ENCODE measurements at regions not wholly inside any gene's neighbourhood (a gene's known extent, or its start where the extent isn't known, plus 50 kb on each side); places are given as distances from the start of the nearest gene placed in this dataset.

GRCh38 chr13:75219479-75220237, 262.3 kb downstream of the TBC1D4 start (continued):
- no peak for TF ChIP-seq RNF219 (CRISPR knock-in tag; IDR thresholded peaks at IDR 0.05)
- TF ChIP-seq ZZZ3 (CRISPR knock-in tag; IDR thresholded peaks at IDR 0.05; ENCODE audit: borderline replicate concordance) = no peak
- TF ChIP-seq ZNF263 (CRISPR knock-in tag; IDR thresholded peaks at IDR 0.05) = no peak
- no peak for TF ChIP-seq NFE2L2 (IDR thresholded peaks at IDR 0.05; ENCODE audit: low read length)
- peak; percentile 48; the same call in 1 of the 2 replicates for TF ChIP-seq HNF1B (CRISPR knock-in tag; IDR thresholded peaks at IDR 0.05)
- no peak for TF ChIP-seq TP53 (CRISPR knock-in tag; conservative IDR thresholded peaks at IDR 0.05)
- TF ChIP-seq HNRNPK (IDR thresholded peaks at IDR 0.05; ENCODE audit: low read depth, low read length, poor library complexity, severe bottlenecking) = no peak
- TF ChIP-seq RFXAP (CRISPR knock-in tag; IDR thresholded peaks at IDR 0.05; ENCODE audit: borderline replicate concordance) = no peak
- TF ChIP-seq JUND (CRISPR knock-in tag; IDR thresholded peaks at IDR 0.05) = no peak
- no peak for TF ChIP-seq NFYC (CRISPR knock-in tag; IDR thresholded peaks at IDR 0.05)
- no peak for TF ChIP-seq POLR2G (IDR thresholded peaks at IDR 0.05; ENCODE audit: low read depth, low read length)
- TF ChIP-seq XRCC5 (optimal IDR thresholded peaks at IDR 0.05; ENCODE audit: low read length) = peak; percentile 48
- no peak for TF ChIP-seq ZNF816 (CRISPR knock-in tag; IDR thresholded peaks at IDR 0.05; ENCODE audit: borderline replicate concordance)
- no peak for TF ChIP-seq GATAD1 (CRISPR knock-in tag; IDR thresholded peaks at IDR 0.05)
- no peak for TF ChIP-seq ZNF550 (CRISPR knock-in tag; IDR thresholded peaks at IDR 0.05; ENCODE audit: borderline replicate concordance)
